Ovary (tissue), 3 donors: ENCODE measurements at regions not wholly inside any gene's neighbourhood (a gene's known extent, or its start where the extent isn't known, plus 50 kb on each side); places are given as distances from the start of the nearest gene placed in this dataset.

Experiments
- EP300 ChIP-seq: sonication (generic); formaldehyde crosslinking; IDR thresholded peaks from one replicate; pipeline ENCODE4 v1.6.1; 2017; ENCODE audit warnings: antibody characterized with exemption
- POLR2A ChIP-seq: fragments of 450-650 bp; IDR thresholded peaks from one replicate; pipeline ENCODE4 v1.6.1; 2017; ENCODE audit warnings: antibody characterized with exemption, mild to moderate bottlenecking, moderate library complexity
- TF ChIP-seq, protein P1 (sequence below), 3 donors: fragments of 450-650 bp in 2 of 3; fragments of 200-600 bp in 1 of 3; IDR thresholded peaks; one replicate each; pipeline versions ENCODE4 v1.5.1 to v1.8.0; 2016 to 2022; ENCODE audit warnings: antibody characterized with exemption in 3 of 3, mild to moderate bottlenecking in 1 of 3
- donor health status: DM: no; HTN: no; CAD: no.

DNA sequence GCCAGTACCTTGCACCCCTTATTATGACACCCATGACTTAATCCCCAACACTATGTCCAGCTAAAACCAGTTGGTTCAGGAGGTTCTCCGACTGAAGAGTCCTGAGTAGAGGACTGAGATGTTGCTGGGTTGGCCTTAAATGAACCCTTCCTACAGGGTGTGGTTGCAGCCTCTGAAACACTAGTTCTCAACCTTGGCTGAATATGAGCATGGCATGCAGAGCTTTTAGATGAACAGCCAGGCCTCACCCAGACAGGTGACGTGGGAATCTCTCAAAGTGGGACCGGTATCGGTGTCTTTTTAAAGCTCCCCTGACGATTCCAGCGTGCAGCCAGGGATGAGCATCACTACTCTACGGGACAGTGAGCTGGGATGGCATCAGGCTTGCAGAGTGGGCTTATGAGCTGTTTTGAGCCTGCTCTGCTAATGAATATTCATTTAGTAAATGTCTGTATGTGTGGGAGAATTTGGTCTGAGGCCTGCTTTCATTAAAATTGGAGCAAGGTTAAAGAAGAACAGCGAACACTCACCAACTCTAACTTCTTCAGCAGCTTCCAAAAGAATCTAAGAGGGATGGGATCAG, 79.7 kb upstream of the PRICKLE2 start:
- TF ChIP-seq, protein P1, sequence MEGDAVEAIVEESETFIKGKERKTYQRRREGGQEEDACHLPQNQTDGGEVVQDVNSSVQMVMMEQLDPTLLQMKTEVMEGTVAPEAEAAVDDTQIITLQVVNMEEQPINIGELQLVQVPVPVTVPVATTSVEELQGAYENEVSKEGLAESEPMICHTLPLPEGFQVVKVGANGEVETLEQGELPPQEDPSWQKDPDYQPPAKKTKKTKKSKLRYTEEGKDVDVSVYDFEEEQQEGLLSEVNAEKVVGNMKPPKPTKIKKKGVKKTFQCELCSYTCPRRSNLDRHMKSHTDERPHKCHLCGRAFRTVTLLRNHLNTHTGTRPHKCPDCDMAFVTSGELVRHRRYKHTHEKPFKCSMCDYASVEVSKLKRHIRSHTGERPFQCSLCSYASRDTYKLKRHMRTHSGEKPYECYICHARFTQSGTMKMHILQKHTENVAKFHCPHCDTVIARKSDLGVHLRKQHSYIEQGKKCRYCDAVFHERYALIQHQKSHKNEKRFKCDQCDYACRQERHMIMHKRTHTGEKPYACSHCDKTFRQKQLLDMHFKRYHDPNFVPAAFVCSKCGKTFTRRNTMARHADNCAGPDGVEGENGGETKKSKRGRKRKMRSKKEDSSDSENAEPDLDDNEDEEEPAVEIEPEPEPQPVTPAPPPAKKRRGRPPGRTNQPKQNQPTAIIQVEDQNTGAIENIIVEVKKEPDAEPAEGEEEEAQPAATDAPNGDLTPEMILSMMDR (IDR thresholded peaks at IDR 0.05): no peak
- TF ChIP-seq EP300: no peak
- no peak for TF ChIP-seq POLR2A
